ENCODE measurements at regions not wholly inside any gene's neighbourhood (a gene's known extent, or its start where the extent isn't known, plus 50 kb on each side); places are given as distances from the start of the nearest gene placed in this dataset.
A peak's percentile ranks its signal among the peaks of the same experiment; 100 is the strongest.

DNA sequence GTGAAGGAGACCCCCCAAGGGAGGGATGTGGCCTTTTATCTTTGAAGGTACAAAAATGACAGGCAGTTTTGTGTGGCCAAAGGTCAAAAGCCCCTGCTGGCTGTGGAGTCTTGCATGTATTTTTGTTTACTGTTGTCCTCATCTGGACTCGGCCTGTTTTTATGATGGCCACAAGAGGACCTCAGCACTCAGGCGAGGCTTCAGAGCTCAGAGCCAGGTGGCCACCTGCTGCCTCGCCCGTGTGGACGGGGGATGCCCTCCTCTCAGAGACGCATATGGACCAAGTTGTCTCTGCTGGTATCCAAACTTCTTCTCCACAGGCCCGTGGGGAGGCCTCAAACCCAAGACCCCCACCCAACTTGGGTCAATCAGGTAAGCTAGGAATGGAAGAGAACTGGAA, 118.2 kb downstream of the DACT2 start:
- POLR2A ChIA-PET = no interaction called here
- Histone ChIP-seq H3K27ac (ENCODE audit: low read depth, low read length) (no peak overlapping the region), H3K9ac (ENCODE audit: low read length) (no peak overlapping the region), H3K4me1 (ENCODE audit: control insufficient read depth in 1 of 2, insufficient read depth in 2 of 2, low read length in 2 of 2) (no peaks in the 10 kb centered on the region), H2AFZ (ENCODE audit: low read depth, low read length, poor library complexity, severe bottlenecking) (no peak overlapping the region), H4K20me1 (ENCODE audit: insufficient read depth) (no peaks in the 10 kb centered on the region), H3K4me2 (ENCODE audit: low read length) (no peak overlapping the region), H3K9me3 (ENCODE audit: control insufficient read depth in 1 of 2, insufficient read depth in 1 of 2, low read depth in 1 of 2, low read length in 2 of 2) (no peaks in the 10 kb centered on the region), H3K79me2 (ENCODE audit: insufficient read depth, low read length) (no peaks in the 10 kb centered on the region), H3K9me2 (ENCODE audit: insufficient read depth) (no peaks in the 10 kb centered on the region), H3K27me3 (ENCODE audit: insufficient read depth, low read length) (no peaks in the 10 kb centered on the region), H3K4me3 (replicated peaks in 1 of 2; ENCODE audit: low read depth in 1 of 2, low read length in 2 of 2) (no peak overlapping the region), H3K36me3 (ENCODE audit: control insufficient read depth in 1 of 2, insufficient read depth in 2 of 2, low read length in 2 of 2) (no peaks in the 10 kb centered on the region)
- DNase-seq (ENCODE audit: low read depth, low spot score) = no peak
- intact Hi-C loops (cut with micrococcal nuclease) = loop anchor here (2.0 kb wide), 1 partner anchor 155 kb away; no protein-coding TSS in a partner anchor
- peak; percentile 82 for ATAC-seq
- RAD21 ChIA-PET (ENCODE audit: low non-redundant PET in 1 of 2, low total read pairs in 2 of 2, uncharacterized antibody in 2 of 2, unreplicated experiment in 2 of 2) = no interaction called here
- TF ChIP-seq, protein P1, sequence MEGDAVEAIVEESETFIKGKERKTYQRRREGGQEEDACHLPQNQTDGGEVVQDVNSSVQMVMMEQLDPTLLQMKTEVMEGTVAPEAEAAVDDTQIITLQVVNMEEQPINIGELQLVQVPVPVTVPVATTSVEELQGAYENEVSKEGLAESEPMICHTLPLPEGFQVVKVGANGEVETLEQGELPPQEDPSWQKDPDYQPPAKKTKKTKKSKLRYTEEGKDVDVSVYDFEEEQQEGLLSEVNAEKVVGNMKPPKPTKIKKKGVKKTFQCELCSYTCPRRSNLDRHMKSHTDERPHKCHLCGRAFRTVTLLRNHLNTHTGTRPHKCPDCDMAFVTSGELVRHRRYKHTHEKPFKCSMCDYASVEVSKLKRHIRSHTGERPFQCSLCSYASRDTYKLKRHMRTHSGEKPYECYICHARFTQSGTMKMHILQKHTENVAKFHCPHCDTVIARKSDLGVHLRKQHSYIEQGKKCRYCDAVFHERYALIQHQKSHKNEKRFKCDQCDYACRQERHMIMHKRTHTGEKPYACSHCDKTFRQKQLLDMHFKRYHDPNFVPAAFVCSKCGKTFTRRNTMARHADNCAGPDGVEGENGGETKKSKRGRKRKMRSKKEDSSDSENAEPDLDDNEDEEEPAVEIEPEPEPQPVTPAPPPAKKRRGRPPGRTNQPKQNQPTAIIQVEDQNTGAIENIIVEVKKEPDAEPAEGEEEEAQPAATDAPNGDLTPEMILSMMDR (IDR thresholded peaks at IDR 0.05 in 2 of 3, conservative IDR thresholded peaks at IDR 0.05 in 1 of 3; ENCODE audit: borderline replicate concordance in 1 of 3, insufficient read depth in 1 of 3, low read depth in 2 of 3, low read length in 2 of 3) = peak in 2 of 3 experiments; percentile 48 to 53; a peak in 4 of 6 replicates
- no peak for TF ChIP-seq EZH2 (IDR thresholded peaks at IDR 0.05)
- TF ChIP-seq RAD21 (IDR thresholded peaks at IDR 0.05; ENCODE audit: low read depth) = peak; percentile 49
- TF ChIP-seq, protein P2, sequence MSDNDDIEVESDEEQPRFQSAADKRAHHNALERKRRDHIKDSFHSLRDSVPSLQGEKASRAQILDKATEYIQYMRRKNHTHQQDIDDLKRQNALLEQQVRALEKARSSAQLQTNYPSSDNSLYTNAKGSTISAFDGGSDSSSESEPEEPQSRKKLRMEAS (IDR thresholded peaks at IDR 0.05) = no peak
- CTCF ChIA-PET = no interaction called here
- BruUV-seq (replicated peaks) = no TSS peak

DNA sequence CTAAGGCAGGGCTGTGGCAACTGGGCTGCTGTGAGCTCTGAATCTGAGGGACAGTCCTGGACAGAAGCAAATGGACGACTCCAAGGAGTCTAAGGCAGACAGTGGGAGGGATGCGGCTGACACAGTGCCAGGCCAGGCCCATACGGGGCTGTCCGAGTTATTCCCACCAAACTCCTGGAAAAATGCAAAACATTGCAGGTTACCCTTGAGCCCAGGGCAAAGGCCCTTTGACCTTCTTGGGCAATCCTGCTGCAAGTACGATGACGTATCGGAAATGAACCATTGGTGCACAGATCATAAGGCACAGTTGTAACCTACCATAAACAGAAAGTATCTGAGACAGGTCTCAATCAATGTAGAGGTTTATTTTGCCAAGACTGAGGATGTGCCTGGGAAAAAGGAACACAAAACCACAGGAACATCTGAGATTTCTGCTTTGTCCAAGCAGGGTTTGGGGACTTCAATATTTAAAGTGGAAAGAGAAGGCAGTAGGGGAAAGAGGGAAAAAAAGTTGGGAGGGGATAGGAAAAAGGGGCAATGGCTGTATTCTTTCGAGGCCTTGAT, 118.9 kb downstream of the DACT2 start:
- no TSS peak for BruUV-seq (replicated peaks)
- no peak overlapping the region for H2AFZ ChIP-seq (ENCODE audit: low read depth, low read length, poor library complexity, severe bottlenecking)
- no peak overlapping the region for H3K9ac ChIP-seq (ENCODE audit: low read length)
- ChIA-PET RAD21 (ENCODE audit: low non-redundant PET in 1 of 2, low total read pairs in 2 of 2, uncharacterized antibody in 2 of 2, unreplicated experiment in 2 of 2) (no interaction called here), CTCF (no interaction called here), POLR2A (no interaction called here)
- H3K27me3 ChIP-seq (ENCODE audit: insufficient read depth, low read length) = 0 out of 2 replicates have a peak, but pooled peaks cover under 1% of the 10 kb centered on the region
- H3K4me1 ChIP-seq (ENCODE audit: control insufficient read depth in 1 of 2, insufficient read depth in 2 of 2, low read length in 2 of 2) = no peaks in the 10 kb centered on the region
- no peak overlapping the region for H3K27ac ChIP-seq (ENCODE audit: low read depth, low read length)
- H3K9me2 ChIP-seq (ENCODE audit: insufficient read depth) = no peaks in the 10 kb centered on the region
- H3K4me3 ChIP-seq (replicated peaks in 1 of 2; ENCODE audit: low read depth in 1 of 2, low read length in 2 of 2) = no peak overlapping the region
- H3K4me2 ChIP-seq (ENCODE audit: low read length) = no peak overlapping the region
- ATAC-seq (no peak), DNase-seq (ENCODE audit: low read depth, low spot score) (no peak)
- no peaks in the 10 kb centered on the region for H3K9me3 ChIP-seq (ENCODE audit: control insufficient read depth in 1 of 2, insufficient read depth in 1 of 2, low read depth in 1 of 2, low read length in 2 of 2)
- H4K20me1 ChIP-seq (ENCODE audit: insufficient read depth) = no peaks in the 10 kb centered on the region
- no peaks in the 10 kb centered on the region for H3K79me2 ChIP-seq (ENCODE audit: insufficient read depth, low read length)
- no peaks in the 10 kb centered on the region for H3K36me3 ChIP-seq (ENCODE audit: control insufficient read depth in 1 of 2, insufficient read depth in 2 of 2, low read length in 2 of 2)
- intact Hi-C loops (cut with micrococcal nuclease) = loop anchor here (2.0 kb wide), 1 partner anchor 156 kb away; no protein-coding TSS in a partner anchor
- no peak for TF ChIP-seq EZH2phosphoT487 (IDR thresholded peaks at IDR 0.05; ENCODE audit: borderline replicate concordance)
- TF ChIP-seq ZFX (IDR thresholded peaks at IDR 0.05) = no peak
- no peak for TF ChIP-seq CEBPB (IDR thresholded peaks at IDR 0.05; ENCODE audit: low read depth)
- no peak for TF ChIP-seq ELF1 (IDR thresholded peaks at IDR 0.05; ENCODE audit: borderline replicate concordance, low read depth)
- TF ChIP-seq, protein P1 (IDR thresholded peaks at IDR 0.05 in 2 of 3, conservative IDR thresholded peaks at IDR 0.05 in 1 of 3; ENCODE audit: borderline replicate concordance in 1 of 3, insufficient read depth in 1 of 3, low read depth in 2 of 3, low read length in 2 of 3) = no peak
- TF ChIP-seq, protein P3, sequence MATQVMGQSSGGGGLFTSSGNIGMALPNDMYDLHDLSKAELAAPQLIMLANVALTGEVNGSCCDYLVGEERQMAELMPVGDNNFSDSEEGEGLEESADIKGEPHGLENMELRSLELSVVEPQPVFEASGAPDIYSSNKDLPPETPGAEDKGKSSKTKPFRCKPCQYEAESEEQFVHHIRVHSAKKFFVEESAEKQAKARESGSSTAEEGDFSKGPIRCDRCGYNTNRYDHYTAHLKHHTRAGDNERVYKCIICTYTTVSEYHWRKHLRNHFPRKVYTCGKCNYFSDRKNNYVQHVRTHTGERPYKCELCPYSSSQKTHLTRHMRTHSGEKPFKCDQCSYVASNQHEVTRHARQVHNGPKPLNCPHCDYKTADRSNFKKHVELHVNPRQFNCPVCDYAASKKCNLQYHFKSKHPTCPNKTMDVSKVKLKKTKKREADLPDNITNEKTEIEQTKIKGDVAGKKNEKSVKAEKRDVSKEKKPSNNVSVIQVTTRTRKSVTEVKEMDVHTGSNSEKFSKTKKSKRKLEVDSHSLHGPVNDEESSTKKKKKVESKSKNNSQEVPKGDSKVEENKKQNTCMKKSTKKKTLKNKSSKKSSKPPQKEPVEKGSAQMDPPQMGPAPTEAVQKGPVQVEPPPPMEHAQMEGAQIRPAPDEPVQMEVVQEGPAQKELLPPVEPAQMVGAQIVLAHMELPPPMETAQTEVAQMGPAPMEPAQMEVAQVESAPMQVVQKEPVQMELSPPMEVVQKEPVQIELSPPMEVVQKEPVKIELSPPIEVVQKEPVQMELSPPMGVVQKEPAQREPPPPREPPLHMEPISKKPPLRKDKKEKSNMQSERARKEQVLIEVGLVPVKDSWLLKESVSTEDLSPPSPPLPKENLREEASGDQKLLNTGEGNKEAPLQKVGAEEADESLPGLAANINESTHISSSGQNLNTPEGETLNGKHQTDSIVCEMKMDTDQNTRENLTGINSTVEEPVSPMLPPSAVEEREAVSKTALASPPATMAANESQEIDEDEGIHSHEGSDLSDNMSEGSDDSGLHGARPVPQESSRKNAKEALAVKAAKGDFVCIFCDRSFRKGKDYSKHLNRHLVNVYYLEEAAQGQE (IDR thresholded peaks at IDR 0.05; ENCODE audit: low read depth) = no peak
- TF ChIP-seq EGR1 (IDR thresholded peaks at IDR 0.05; ENCODE audit: low read depth) = no peak
